ENCODE measurements at regions not wholly inside any gene's neighbourhood (a gene's known extent, or its start where the extent isn't known, plus 50 kb on each side); places are given as distances from the start of the nearest gene placed in this dataset.

DNA sequence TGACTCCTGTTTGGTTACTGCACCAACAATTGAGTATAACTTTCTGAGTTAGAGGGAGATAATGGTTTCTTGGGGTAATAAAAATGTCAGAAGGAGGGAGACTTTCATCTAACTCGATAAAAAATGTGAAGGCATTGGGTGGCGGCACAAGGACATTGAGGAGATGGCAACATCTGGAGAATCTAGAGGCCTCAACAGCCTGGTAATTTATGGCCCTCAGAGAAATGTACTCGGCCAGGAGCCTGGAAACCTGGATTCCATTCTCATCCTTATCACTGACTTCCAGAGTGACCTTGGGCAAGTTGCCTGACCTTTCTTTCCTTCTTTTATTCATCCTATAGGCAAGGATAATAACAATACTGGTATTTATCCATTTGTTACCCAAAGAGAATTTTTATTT lies 173.5 kb upstream of the MEX3C start:
- CTCF ChIA-PET = no interaction called here
- intact Hi-C loops (cut with DNase I, micrococcal nuclease) = no loop called here
- no peak overlapping the region for H3K4me3 Mint-ChIP-seq
- H3K27me3 Mint-ChIP-seq = peaks cover 28% of the 10 kb centered on the region
- TF ChIP-seq, protein P1, sequence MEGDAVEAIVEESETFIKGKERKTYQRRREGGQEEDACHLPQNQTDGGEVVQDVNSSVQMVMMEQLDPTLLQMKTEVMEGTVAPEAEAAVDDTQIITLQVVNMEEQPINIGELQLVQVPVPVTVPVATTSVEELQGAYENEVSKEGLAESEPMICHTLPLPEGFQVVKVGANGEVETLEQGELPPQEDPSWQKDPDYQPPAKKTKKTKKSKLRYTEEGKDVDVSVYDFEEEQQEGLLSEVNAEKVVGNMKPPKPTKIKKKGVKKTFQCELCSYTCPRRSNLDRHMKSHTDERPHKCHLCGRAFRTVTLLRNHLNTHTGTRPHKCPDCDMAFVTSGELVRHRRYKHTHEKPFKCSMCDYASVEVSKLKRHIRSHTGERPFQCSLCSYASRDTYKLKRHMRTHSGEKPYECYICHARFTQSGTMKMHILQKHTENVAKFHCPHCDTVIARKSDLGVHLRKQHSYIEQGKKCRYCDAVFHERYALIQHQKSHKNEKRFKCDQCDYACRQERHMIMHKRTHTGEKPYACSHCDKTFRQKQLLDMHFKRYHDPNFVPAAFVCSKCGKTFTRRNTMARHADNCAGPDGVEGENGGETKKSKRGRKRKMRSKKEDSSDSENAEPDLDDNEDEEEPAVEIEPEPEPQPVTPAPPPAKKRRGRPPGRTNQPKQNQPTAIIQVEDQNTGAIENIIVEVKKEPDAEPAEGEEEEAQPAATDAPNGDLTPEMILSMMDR (IDR thresholded peaks at IDR 0.05) = no peak
- peaks cover 4 to 8% of the 10 kb centered on the region in 2 experiments for H3K9me3 ChIP-seq (ENCODE audit: control insufficient read depth in 1 of 2, insufficient read depth in 1 of 2, low read length in 2 of 2)
- H3K27ac ChIP-seq (ENCODE audit: low read depth in 1 of 2, low read length in 2 of 2) = no peak overlapping the region
- DNase-seq (no peak), ATAC-seq (ENCODE audit: poor library complexity) (no peak)
- POLR2A ChIA-PET = no interaction called here
- no peaks in the 10 kb centered on the region for H3K36me3 Mint-ChIP-seq (ENCODE audit: low read depth)
- H3K36me3 ChIP-seq (ENCODE audit: insufficient read depth, low read length) = no peaks in the 10 kb centered on the region
- no peak overlapping the region for H3K4me3 ChIP-seq (ENCODE audit: low read length)
- no peaks in the 10 kb centered on the region for H3K4me1 Mint-ChIP-seq (ENCODE audit: low read depth)
- peaks cover 8% of the 10 kb centered on the region for H3K9me3 Mint-ChIP-seq
- H3K27me3 ChIP-seq (ENCODE audit: control insufficient read depth in 1 of 2, insufficient read depth in 2 of 2, low read length in 2 of 2) = no peaks in the 10 kb centered on the region
- H3K27ac Mint-ChIP-seq = no peak overlapping the region
- H3K4me1 ChIP-seq (ENCODE audit: insufficient read depth, low read length) = no peaks in the 10 kb centered on the region

DNA sequence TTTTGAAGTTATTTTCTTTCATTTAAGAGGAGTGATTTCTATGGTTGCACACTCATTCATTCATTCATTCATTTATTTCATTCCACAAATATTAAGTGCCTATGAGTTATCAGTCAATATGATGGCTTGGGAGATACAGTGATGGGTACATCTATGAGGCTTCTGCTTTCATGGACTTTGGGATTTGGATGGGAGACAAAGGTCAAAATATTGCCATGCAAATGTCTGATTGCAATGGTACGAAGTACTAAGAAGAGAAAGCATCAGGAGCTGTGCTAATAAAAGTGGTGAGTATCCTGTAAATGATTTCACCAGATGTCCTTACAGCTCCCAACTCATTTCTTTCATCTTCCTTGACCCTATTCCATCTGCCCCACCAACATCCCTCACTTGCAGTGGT lies 174.4 kb upstream of the MEX3C start:
- ChIA-PET CTCF (no interaction called here), POLR2A (no interaction called here)
- intact Hi-C loops (cut with DNase I, micrococcal nuclease) = no loop called here
- Mint-ChIP-seq H3K27ac (no peak overlapping the region), H3K4me3 (no peak overlapping the region), H3K27me3 (peaks cover 28% of the 10 kb centered on the region), H3K4me1 (ENCODE audit: low read depth) (no peaks in the 10 kb centered on the region), H3K9me3 (peaks cover 8% of the 10 kb centered on the region), H3K36me3 (ENCODE audit: low read depth) (no peaks in the 10 kb centered on the region)
- Histone ChIP-seq H3K4me1 (ENCODE audit: insufficient read depth, low read length) (no peaks in the 10 kb centered on the region), H3K27me3 (ENCODE audit: control insufficient read depth in 1 of 2, insufficient read depth in 2 of 2, low read length in 2 of 2) (no peaks in the 10 kb centered on the region), H3K4me3 (ENCODE audit: low read length) (no peak overlapping the region), H3K9me3 (ENCODE audit: control insufficient read depth in 1 of 2, insufficient read depth in 1 of 2, low read length in 2 of 2) (peaks cover 4 to 8% of the 10 kb centered on the region in 2 experiments), H3K36me3 (ENCODE audit: insufficient read depth, low read length) (no peaks in the 10 kb centered on the region), H3K27ac (ENCODE audit: low read depth in 1 of 2, low read length in 2 of 2) (no peak overlapping the region)
- DNase-seq (no peak), ATAC-seq (ENCODE audit: poor library complexity) (no peak)
- TF ChIP-seq, protein P1 (IDR thresholded peaks at IDR 0.05) = no peak

DNA sequence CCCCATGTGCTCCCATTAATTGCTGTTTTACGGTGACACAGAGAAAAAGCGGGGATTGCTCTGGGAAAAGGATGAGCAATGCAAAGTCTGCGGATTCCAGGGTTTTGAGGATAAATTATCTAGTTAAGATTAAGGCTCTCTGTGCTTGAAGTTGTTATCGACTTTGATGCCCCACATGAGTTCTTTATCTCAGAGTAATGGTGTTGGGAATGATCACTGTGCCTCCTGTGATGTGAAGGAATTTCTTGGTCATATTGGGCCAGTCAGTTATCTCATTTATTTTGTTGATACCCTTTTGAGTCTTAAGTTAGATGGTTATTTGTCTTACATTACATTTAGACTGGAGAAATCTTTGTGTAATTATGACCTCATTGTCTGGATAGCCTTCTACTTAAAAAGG lies 184.6 kb upstream of the MEX3C start:
- no peaks in the 10 kb centered on the region for H3K36me3 Mint-ChIP-seq (ENCODE audit: low read depth)
- H3K4me3 Mint-ChIP-seq = no peak overlapping the region
- ATAC-seq (ENCODE audit: poor library complexity) (no peak), DNase-seq (no peak)
- no peaks in the 10 kb centered on the region for H3K27me3 Mint-ChIP-seq
- POLR2A ChIA-PET = no interaction called here
- TF ChIP-seq, protein P1 (IDR thresholded peaks at IDR 0.05) = no peak
- no peaks in the 10 kb centered on the region for H3K9me3 Mint-ChIP-seq
- Histone ChIP-seq H3K27me3 (ENCODE audit: control insufficient read depth in 1 of 2, insufficient read depth in 2 of 2, low read length in 2 of 2) (no peaks in the 10 kb centered on the region), H3K36me3 (ENCODE audit: insufficient read depth, low read length) (no peaks in the 10 kb centered on the region), H3K9me3 (ENCODE audit: control insufficient read depth in 1 of 2, insufficient read depth in 1 of 2, low read length in 2 of 2) (no peaks in the 10 kb centered on the region), H3K27ac (ENCODE audit: low read depth in 1 of 2, low read length in 2 of 2) (no peak overlapping the region), H3K4me3 (ENCODE audit: low read length) (no peak overlapping the region), H3K4me1 (ENCODE audit: insufficient read depth, low read length) (no peaks in the 10 kb centered on the region)
- CTCF ChIA-PET = no interaction called here
- no peaks in the 10 kb centered on the region for H3K4me1 Mint-ChIP-seq (ENCODE audit: low read depth)
- no peak overlapping the region for H3K27ac Mint-ChIP-seq
- intact Hi-C loops (cut with DNase I, micrococcal nuclease) = no loop called here

Measured in CD4-positive, alpha-beta T cell (primary cell).